ENCODE measurements at regions not wholly inside any gene's neighbourhood (a gene's known extent, or its start where the extent isn't known, plus 50 kb on each side); places are given as distances from the start of the nearest gene placed in this dataset.

- H3K36me3 ChIP-seq (ENCODE audit: control insufficient read depth in 1 of 2, insufficient read depth in 2 of 2, low read length in 2 of 2): no peaks in the 10 kb centered on the region
- H3K4me3 ChIP-seq (replicated peaks in 1 of 2; ENCODE audit: low read depth in 1 of 2, low read length in 2 of 2): no peak overlapping the region
- H3K9ac ChIP-seq (ENCODE audit: low read length): no peak overlapping the region
- H3K27ac ChIP-seq (ENCODE audit: low read depth, low read length): no peak overlapping the region
- no peaks in the 10 kb centered on the region for H3K79me2 ChIP-seq (ENCODE audit: insufficient read depth, low read length)
- DNase-seq (ENCODE audit: low read depth, low spot score) (no peak), ATAC-seq (no peak)
- no TSS peak for BruUV-seq (replicated peaks)
- H3K4me2 ChIP-seq (ENCODE audit: low read length): no peak overlapping the region
- no peaks in the 10 kb centered on the region for H4K20me1 ChIP-seq (ENCODE audit: insufficient read depth)
- peaks cover 8% of the 10 kb centered on the region in 2 experiments; a peak in 2 of 4 replicates for H3K9me3 ChIP-seq (ENCODE audit: control insufficient read depth in 1 of 2, insufficient read depth in 1 of 2, low read depth in 1 of 2, low read length in 2 of 2)
- H3K9me2 ChIP-seq (ENCODE audit: insufficient read depth): no peaks in the 10 kb centered on the region
- H3K4me1 ChIP-seq (ENCODE audit: control insufficient read depth in 1 of 2, insufficient read depth in 2 of 2, low read length in 2 of 2): no peaks in the 10 kb centered on the region
- POLR2A ChIA-PET: no interaction called here
- TF ChIP-seq EZH2phosphoT487 (IDR thresholded peaks at IDR 0.05; ENCODE audit: borderline replicate concordance): no peak
- no peak overlapping the region for H2AFZ ChIP-seq (ENCODE audit: low read depth, low read length, poor library complexity, severe bottlenecking)
- CTCF ChIA-PET: no interaction called here
- intact Hi-C loops (cut with micrococcal nuclease): no loop called here
- H3K27me3 ChIP-seq (ENCODE audit: insufficient read depth, low read length): no peaks in the 10 kb centered on the region
- RAD21 ChIA-PET (ENCODE audit: low non-redundant PET in 1 of 2, low total read pairs in 2 of 2, uncharacterized antibody in 2 of 2, unreplicated experiment in 2 of 2): no interaction called here
These were observed 491.2 kb upstream of the DDX18 start for GRCh38 chr2:117323331-117323730.

GRCh38 chr2:117330641-117331040 lies 483.9 kb upstream of the DDX18 start:
- POLR2A ChIA-PET: no interaction called here
- Histone ChIP-seq H3K79me2 (ENCODE audit: insufficient read depth, low read length) (no peaks in the 10 kb centered on the region), H3K4me1 (ENCODE audit: control insufficient read depth in 1 of 2, insufficient read depth in 2 of 2, low read length in 2 of 2) (no peaks in the 10 kb centered on the region), H2AFZ (ENCODE audit: low read depth, low read length, poor library complexity, severe bottlenecking) (no peak overlapping the region), H3K27me3 (ENCODE audit: insufficient read depth, low read length) (no peaks in the 10 kb centered on the region), H3K36me3 (ENCODE audit: control insufficient read depth in 1 of 2, insufficient read depth in 2 of 2, low read length in 2 of 2) (no peaks in the 10 kb centered on the region), H3K4me3 (replicated peaks in 1 of 2; ENCODE audit: low read depth in 1 of 2, low read length in 2 of 2) (no peak overlapping the region), H4K20me1 (ENCODE audit: insufficient read depth) (no peaks in the 10 kb centered on the region), H3K9ac (ENCODE audit: low read length) (no peak overlapping the region), H3K4me2 (ENCODE audit: low read length) (no peak overlapping the region), H3K27ac (ENCODE audit: low read depth, low read length) (no peak overlapping the region), H3K9me2 (ENCODE audit: insufficient read depth) (no peaks in the 10 kb centered on the region), H3K9me3 (ENCODE audit: control insufficient read depth in 1 of 2, insufficient read depth in 1 of 2, low read depth in 1 of 2, low read length in 2 of 2) (peaks cover 7 to 11% of the 10 kb centered on the region in 2 experiments; a peak in 2 of 4 replicates)
- RAD21 ChIA-PET (ENCODE audit: low non-redundant PET in 1 of 2, low total read pairs in 2 of 2, uncharacterized antibody in 2 of 2, unreplicated experiment in 2 of 2): no interaction called here
- no peak for ATAC-seq
- no peak for TF ChIP-seq POLR2A (IDR thresholded peaks at IDR 0.05; ENCODE audit: borderline replicate concordance, extremely low read depth, insufficient read depth, insufficient read length)
- no peak for TF ChIP-seq SRF (IDR thresholded peaks at IDR 0.05; ENCODE audit: low read depth)
- TF ChIP-seq EZH2 (IDR thresholded peaks at IDR 0.05): no peak
- no peak for TF ChIP-seq MAX (IDR thresholded peaks at IDR 0.05)
- no peak for TF ChIP-seq CEBPB (IDR thresholded peaks at IDR 0.05; ENCODE audit: low read depth)
- TF ChIP-seq ELF1 (IDR thresholded peaks at IDR 0.05; ENCODE audit: borderline replicate concordance, low read depth): no peak
- no peak for TF ChIP-seq FOSL1 (IDR thresholded peaks at IDR 0.05; ENCODE audit: low read depth)
- TF ChIP-seq POLR2AphosphoS5 (IDR thresholded peaks at IDR 0.05; ENCODE audit: low read depth, low read length): no peak
- no peak for TF ChIP-seq ZFX (IDR thresholded peaks at IDR 0.05)
- no peak for TF ChIP-seq TCF7L2 (IDR thresholded peaks at IDR 0.05; ENCODE audit: borderline replicate concordance, extremely low read depth, insufficient read depth, insufficient read length)
- no peak for TF ChIP-seq YY1 (IDR thresholded peaks at IDR 0.05; ENCODE audit: extremely low read depth, insufficient replicate concordance, low read depth, low read length)
- BruUV-seq (replicated peaks): no TSS peak
- CTCF ChIA-PET: no interaction called here
- DNase-seq (ENCODE audit: low read depth, low spot score): no peak
- intact Hi-C loops (cut with micrococcal nuclease): no loop called here
